Mammary epithelial cell (primary cell): ENCODE measurements at regions not wholly inside any gene's neighbourhood (a gene's known extent, or its start where the extent isn't known, plus 50 kb on each side); places are given as distances from the start of the nearest gene placed in this dataset.

Experiments
- EZH2 ChIP-seq: IDR thresholded peaks from 2 replicates; pipeline ENCODE4 v1.6.1; 2012; ENCODE audit warnings: low read length, inconsistent platforms, borderline replicate concordance
- TF ChIP-seq, protein P1 (sequence below), 2 donors: IDR thresholded peaks in 1 of 2; conservative IDR thresholded peaks in 1 of 2; 2 replicates each; pipeline ENCODE4 v1.5.1; 2011 to 2012; ENCODE audit warnings: inconsistent platforms in 2 of 2, low read length in 2 of 2, mild to moderate bottlenecking in 2 of 2, control low read depth in 1 of 2, low read depth in 1 of 2; ENCODE audit not compliant: insufficient read depth in 1 of 2; ENCODE audit errors: extremely low read depth in 1 of 2

GRCh38 chr3:72118628-72119027 lies 333.7 kb upstream of the PROK2 start:
- TF ChIP-seq, protein P1, sequence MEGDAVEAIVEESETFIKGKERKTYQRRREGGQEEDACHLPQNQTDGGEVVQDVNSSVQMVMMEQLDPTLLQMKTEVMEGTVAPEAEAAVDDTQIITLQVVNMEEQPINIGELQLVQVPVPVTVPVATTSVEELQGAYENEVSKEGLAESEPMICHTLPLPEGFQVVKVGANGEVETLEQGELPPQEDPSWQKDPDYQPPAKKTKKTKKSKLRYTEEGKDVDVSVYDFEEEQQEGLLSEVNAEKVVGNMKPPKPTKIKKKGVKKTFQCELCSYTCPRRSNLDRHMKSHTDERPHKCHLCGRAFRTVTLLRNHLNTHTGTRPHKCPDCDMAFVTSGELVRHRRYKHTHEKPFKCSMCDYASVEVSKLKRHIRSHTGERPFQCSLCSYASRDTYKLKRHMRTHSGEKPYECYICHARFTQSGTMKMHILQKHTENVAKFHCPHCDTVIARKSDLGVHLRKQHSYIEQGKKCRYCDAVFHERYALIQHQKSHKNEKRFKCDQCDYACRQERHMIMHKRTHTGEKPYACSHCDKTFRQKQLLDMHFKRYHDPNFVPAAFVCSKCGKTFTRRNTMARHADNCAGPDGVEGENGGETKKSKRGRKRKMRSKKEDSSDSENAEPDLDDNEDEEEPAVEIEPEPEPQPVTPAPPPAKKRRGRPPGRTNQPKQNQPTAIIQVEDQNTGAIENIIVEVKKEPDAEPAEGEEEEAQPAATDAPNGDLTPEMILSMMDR (conservative IDR thresholded peaks at IDR 0.05 in 1 of 2, IDR thresholded peaks at IDR 0.05 in 1 of 2; ENCODE audit: extremely low read depth in 1 of 2, insufficient read depth in 1 of 2, low read depth in 1 of 2, low read length in 2 of 2) = no peak
- TF ChIP-seq EZH2 = no peak
